Heart left ventricle (tissue), 13 donors: ENCODE measurements at regions not wholly inside any gene's neighbourhood (a gene's known extent, or its start where the extent isn't known, plus 50 kb on each side); places are given as distances from the start of the nearest gene placed in this dataset.
"Not testable (repeated sequence)": the region's sequence is repeated elsewhere in the genome, so short reads cannot be mapped to it uniquely, and the experiment has no call there.

Experiments used
- POLR2A ChIP-seq, 2 donors: fragments of 450-650 bp; IDR thresholded peaks; one replicate each; pipeline ENCODE4 v1.6.1; 2017; ENCODE audit warnings: antibody characterized with exemption in 2 of 2, mild to moderate bottlenecking in 2 of 2, moderate library complexity in 2 of 2
- TF ChIP-seq, protein P1 (sequence below), 12 donors: fragments of 200-600 bp; sonication (generic) in 4 of 12; IDR thresholded peaks; one replicate each; pipeline versions ENCODE4 v1.5.0 to v1.8.0; 2018 to 2022; ENCODE audit warnings: antibody characterized with exemption in 12 of 12, mild to moderate bottlenecking in 5 of 12
- donor health status: ischemic (EF 13 %, LVEDD 7.1; RV severe dilation, severe dysfunction).
- donor health status: DM: no; HTN: yes; CAD: no.
- donor health status: DM: no; HTN: no; CAD: no.
- donor health status: ischemic (EF 25% LVEDD 6.9; RV normal size, moderate dysfunction).
- donor health status: ischemic (EF 25% LVEDD 5.7; RV mildly dilated, moderate dysfunction).
- donor health status: ischemic (EF 35%, LVEDD 5.7; RV mildly dilated, moderate dysfunction).
- donor health status: nonischemic (EF 11% LVEDD 7.7; RV severe dilation, severe dysfunction).
- donor health status: DM: yes; HTN: yes; CAD: no.
- donor health status: PGD.
- donor health status: ischemic (EF 29% LVEDD 5.4; RV normal size, mild dysfunction).
- donor health status: nonischemic (EF 23%, LVEDD 6.1; RV moderate dilation, normal function).

DNA sequence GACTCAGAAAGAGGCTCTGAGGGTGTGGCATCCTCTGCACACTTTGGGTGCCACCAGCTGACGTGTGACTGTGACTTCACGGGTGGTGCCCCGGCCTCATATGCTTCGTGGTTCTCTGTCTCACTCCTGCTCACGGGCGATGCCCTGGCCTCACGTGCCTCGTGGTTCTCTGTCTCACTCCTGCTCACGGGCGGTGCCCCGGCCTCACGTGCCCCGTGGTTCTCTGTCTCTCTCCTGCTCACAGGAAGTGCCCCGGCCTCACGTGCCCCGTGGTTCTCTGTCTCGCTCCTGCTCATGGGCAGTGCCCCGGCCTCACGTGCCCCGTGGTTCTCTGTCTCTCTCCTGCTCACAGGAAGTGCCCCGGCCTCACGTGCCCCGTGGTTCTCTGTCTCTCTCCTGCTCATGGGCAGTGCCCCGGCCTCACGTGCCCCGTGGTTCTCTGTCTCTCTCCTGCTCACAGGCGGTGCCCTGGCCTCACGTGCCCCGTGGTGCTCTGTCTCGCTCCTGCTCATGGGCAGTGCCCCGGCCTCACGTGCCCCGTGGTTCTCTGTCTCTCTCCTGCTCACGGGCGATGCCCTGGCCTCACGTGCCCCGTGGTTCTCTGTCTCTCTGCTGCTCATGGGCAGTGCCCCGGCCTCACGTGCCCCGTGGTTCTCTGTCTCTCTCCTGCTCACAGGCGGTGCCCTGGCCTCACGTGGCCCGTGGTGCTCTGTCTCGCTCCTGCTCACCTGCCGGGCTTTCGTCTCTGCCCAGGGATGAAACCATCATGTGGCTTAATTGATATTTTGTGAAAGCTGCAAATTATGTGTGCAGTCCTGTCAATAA is 115.8 kb downstream of the RTP5 start:
- TF ChIP-seq POLR2A (IDR thresholded peaks at IDR 0.05): not testable (repeated sequence)
- TF ChIP-seq, protein P1, sequence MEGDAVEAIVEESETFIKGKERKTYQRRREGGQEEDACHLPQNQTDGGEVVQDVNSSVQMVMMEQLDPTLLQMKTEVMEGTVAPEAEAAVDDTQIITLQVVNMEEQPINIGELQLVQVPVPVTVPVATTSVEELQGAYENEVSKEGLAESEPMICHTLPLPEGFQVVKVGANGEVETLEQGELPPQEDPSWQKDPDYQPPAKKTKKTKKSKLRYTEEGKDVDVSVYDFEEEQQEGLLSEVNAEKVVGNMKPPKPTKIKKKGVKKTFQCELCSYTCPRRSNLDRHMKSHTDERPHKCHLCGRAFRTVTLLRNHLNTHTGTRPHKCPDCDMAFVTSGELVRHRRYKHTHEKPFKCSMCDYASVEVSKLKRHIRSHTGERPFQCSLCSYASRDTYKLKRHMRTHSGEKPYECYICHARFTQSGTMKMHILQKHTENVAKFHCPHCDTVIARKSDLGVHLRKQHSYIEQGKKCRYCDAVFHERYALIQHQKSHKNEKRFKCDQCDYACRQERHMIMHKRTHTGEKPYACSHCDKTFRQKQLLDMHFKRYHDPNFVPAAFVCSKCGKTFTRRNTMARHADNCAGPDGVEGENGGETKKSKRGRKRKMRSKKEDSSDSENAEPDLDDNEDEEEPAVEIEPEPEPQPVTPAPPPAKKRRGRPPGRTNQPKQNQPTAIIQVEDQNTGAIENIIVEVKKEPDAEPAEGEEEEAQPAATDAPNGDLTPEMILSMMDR (IDR thresholded peaks at IDR 0.05): not testable (repeated sequence)
